Psoas muscle (tissue), 7 donors: ENCODE measurements at regions not wholly inside any gene's neighbourhood (a gene's known extent, or its start where the extent isn't known, plus 50 kb on each side); places are given as distances from the start of the nearest gene placed in this dataset.

Experiments used
- ATAC-seq, 4 donors: fragments of 200-7000 bp; cut with Tn5 transposase; one replicate each; pipeline ENCODE4 v1.9.1; 2020; ENCODE audit warnings: moderate library complexity in 3 of 4, mild to moderate bottlenecking in 2 of 4
- DNase-seq, 2 donors: peaks; one replicate each; pipeline ENCODE4 v3.0.0-alpha.2; 2020
- H3K27ac ChIP-seq: fragments of 200-600 bp; one replicate; pipeline ENCODE4 v1.8.0; 2022
- H3K27me3 ChIP-seq, 3 donors: fragments of 200-600 bp in 1 of 3; one replicate each; pipeline versions ENCODE4 v1.6.1 to v1.8.0; 2013 to 2022; ENCODE audit warnings: low read length in 2 of 3, mild to moderate bottlenecking in 2 of 3, moderate library complexity in 1 of 3; ENCODE audit not compliant: insufficient read depth in 3 of 3
- H3K36me3 ChIP-seq, 2 donors: fragments of 200-600 bp in 1 of 2; one replicate each; pipeline versions ENCODE4 v1.6.1 to v1.8.0; 2013 to 2022; ENCODE audit warnings: low read depth in 1 of 2, mild to moderate bottlenecking in 1 of 2, moderate library complexity in 1 of 2; ENCODE audit not compliant: insufficient read depth in 1 of 2
- H3K4me1 ChIP-seq: fragments of 200-600 bp; one replicate; pipeline ENCODE4 v1.8.0; 2022
- H3K4me3 ChIP-seq: fragments of 200-600 bp; one replicate; pipeline ENCODE4 v1.8.0; 2022; ENCODE audit warnings: mild to moderate bottlenecking
- H3K9me3 ChIP-seq: fragments of 200-600 bp; one replicate; pipeline ENCODE4 v1.8.0; 2022
- CTCF ChIP-seq: fragments of 200-600 bp; IDR thresholded peaks from one replicate; pipeline ENCODE4 v1.8.0; 2022; ENCODE audit warnings: antibody characterized with exemption
- WGBS, 3 donors: extraction: QIAGEN DNeasy Blood & Tissue Kit; methylation state at CpG; one replicate each; pipeline versions ENCODE4 v1.1.6 to v1.1.7; 2013; 5-methylcytosine and 5-hydroxymethylcytosine counted together
- intact Hi-C, 2 donors: fragments of 100-400 bp; cut with DNase I; formaldehyde crosslinking; loops; one replicate each; pipeline versions ENCODE4 v1.11.0 to v1.14.2; 2022
- donor health status: healthy with polysubstance abuse.
- donor health status: DM: no; HTN: no; CAD: no; lungs with moderate emphysema.
- donor health status: Bipolar disorder and iron deficiency.
- donor health status: healthy.
- donor health status: DM: yes; HTN: yes; CAD: no.
- donor health status: DM: no; HTN: no; CAD: no.
- donor health status: DM: yes; HTN: yes; CAD: no.

- intact Hi-C loops = no loop called here
- ATAC-seq (no peak), DNase-seq (no peak)
- H3K36me3 ChIP-seq = no peaks in the 10 kb centered on the region
- no peaks in the 10 kb centered on the region for H3K9me3 ChIP-seq
- no peak overlapping the region for H3K4me3 ChIP-seq
- no peak for TF ChIP-seq CTCF
- no peaks in the 10 kb centered on the region for H3K27me3 ChIP-seq
- H3K4me1 ChIP-seq = no peaks in the 10 kb centered on the region
- H3K27ac ChIP-seq = no peak overlapping the region
- WGBS, 3 donors = 25 to 40% (median 30%) methylated on average over 9 of the region's 9 CpGs
Observed at GRCh38 chr5:5705010-5705409, 282.5 kb downstream of the ICE1 start.

GRCh38 chr5:5704352-5704751, 281.9 kb downstream of the ICE1 start:
- Histone ChIP-seq H3K36me3 (no peaks in the 10 kb centered on the region), H3K27me3 (no peaks in the 10 kb centered on the region), H3K4me3 (no peak overlapping the region), H3K9me3 (no peaks in the 10 kb centered on the region), H3K27ac (no peak overlapping the region), H3K4me1 (no peaks in the 10 kb centered on the region)
- WGBS, 3 donors = 86 to 92% (median 86%) methylated on average over 2 of the region's 2 CpGs
- ATAC-seq (no peak), DNase-seq (no peak)
- TF ChIP-seq CTCF = no peak
- intact Hi-C loops = no loop called here

GRCh38 chr5:5702934-5703333, 280.5 kb downstream of the ICE1 start:
- DNase-seq (no peak), ATAC-seq (no peak)
- TF ChIP-seq CTCF = no peak
- no peak overlapping the region for H3K27ac ChIP-seq
- H3K9me3 ChIP-seq = no peaks in the 10 kb centered on the region
- no peak overlapping the region for H3K4me3 ChIP-seq
- H3K27me3 ChIP-seq = no peaks in the 10 kb centered on the region
- no peaks in the 10 kb centered on the region for H3K4me1 ChIP-seq
- no peaks in the 10 kb centered on the region for H3K36me3 ChIP-seq
- 94 to 96% (median 95%) methylated on average over 7 of the region's 7 CpGs for WGBS, 3 donors
- intact Hi-C loops = no loop called here

GRCh38 chr5:5700549-5700948, 278.1 kb downstream of the ICE1 start:
- Histone ChIP-seq H3K9me3 (peaks cover 6% of the 10 kb centered on the region), H3K36me3 (no peaks in the 10 kb centered on the region), H3K4me1 (no peaks in the 10 kb centered on the region), H3K27ac (no peak overlapping the region), H3K27me3 (no peaks in the 10 kb centered on the region), H3K4me3 (no peak overlapping the region)
- no peak for DNase-seq
- no peak for ATAC-seq
- no peak for TF ChIP-seq CTCF
- intact Hi-C loops = no loop called here

- TF ChIP-seq CTCF = no peak
- no peaks in the 10 kb centered on the region for H3K27me3 ChIP-seq
- peaks cover 6% of the 10 kb centered on the region for H3K9me3 ChIP-seq
- ATAC-seq = no peak
- 86 to 90% (median 88%) methylated on average over 12 of the region's 12 CpGs for WGBS, 3 donors
- no peaks in the 10 kb centered on the region for H3K4me1 ChIP-seq
- H3K4me3 ChIP-seq = no peak overlapping the region
- intact Hi-C loops = no loop called here
- no peak overlapping the region for H3K27ac ChIP-seq
- H3K36me3 ChIP-seq = no peaks in the 10 kb centered on the region
- no peak for DNase-seq
Observed at GRCh38 chr5:5699062-5699461, 276.6 kb downstream of the ICE1 start.
